ENCODE measurements at regions not wholly inside any gene's neighbourhood (a gene's known extent, or its start where the extent isn't known, plus 50 kb on each side); places are given as distances from the start of the nearest gene placed in this dataset.

DNA sequence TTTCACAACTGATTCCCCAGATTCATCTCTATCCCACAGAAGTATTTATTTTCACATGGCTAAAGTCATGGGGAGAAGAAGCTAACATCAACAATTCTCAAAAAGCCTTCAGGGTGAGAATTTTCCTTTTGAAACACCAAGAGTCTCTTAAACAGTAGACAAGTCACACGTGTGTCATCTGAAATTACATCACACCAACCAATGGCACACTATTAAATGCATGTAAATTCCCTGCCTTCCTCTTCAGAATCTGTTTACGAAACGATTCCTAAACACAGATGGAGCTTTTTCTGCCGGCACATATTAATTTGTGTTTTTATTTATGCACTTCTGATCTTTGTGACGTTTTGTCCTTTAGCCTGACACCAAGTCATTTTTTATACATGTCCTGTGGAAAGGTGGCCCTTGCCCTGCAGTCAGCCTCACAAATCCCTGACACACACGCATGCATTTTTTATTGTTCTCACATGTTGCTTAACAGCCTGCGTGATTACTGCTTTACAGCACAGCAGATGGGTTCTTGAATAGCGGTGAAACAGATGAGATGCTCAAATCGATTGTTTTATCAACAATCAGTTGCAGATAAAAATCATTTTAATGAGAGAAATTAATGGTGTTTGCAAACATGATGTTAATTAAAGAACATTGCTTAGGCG, 735.9 kb upstream of the TENM3 start:
- no peak for DNase-seq (ENCODE audit: low read depth)

DNA sequence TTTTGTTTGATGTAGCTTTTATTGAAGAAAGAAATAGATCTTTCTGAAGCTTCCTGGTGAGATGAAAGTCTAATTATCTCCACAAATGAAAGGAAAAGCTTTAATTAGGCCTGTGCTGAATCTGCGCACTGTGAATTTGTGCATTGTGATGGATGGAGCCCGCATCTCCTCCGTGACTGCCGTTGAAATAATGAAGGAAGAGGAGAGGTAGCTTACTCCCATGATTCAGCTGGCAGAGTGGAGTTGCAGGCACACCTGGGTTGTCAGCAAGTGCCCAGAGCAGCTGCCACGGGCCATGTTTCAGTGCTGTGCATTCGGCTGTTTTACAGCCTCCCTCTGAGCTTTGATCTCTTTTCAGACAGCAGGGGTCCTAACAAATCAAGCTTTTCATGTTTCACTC, 735.3 kb upstream of the TENM3 start:
- DNase-seq (ENCODE audit: low read depth) = no peak

DNA sequence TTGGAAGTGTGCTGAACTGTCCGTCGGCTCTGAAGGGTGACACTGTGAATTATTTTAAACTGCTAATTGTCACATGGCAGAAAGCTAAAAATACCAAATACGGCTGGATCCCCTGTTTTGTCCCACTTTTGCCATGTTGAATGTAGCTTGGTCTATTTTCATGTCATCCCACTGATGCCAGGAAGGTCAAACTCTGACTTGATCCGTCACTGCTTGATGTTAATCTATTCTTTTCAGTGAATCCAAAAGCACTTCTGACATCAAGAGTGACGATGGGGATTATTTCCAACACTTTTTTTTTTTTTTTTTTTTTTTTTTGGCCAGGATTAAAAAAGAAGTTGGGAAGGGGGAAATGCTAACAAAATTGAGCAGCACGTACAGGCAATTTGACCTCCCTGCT, 734.6 kb upstream of the TENM3 start:
- no peak for DNase-seq (ENCODE audit: low read depth)

DNA sequence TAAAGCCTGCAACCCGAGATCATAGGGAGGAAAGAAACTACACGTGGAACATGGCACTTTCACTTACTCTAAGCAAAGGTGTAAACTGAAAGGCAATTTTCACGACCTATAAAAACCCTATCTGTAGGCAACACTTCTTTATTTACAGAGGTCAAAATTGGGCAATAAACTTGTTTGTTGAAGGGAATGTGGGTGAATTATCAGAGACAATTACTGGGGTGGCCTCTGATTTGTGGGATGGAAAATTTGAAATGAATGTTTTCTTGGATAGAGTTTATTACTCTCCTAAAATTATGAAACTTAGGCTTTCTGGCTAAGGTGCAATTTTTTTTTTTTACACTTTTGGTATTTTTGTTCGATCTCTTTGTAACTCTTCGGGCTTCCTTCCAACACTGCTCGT, 734.1 kb upstream of the TENM3 start:
- DNase-seq (ENCODE audit: low read depth) = no peak

DNA sequence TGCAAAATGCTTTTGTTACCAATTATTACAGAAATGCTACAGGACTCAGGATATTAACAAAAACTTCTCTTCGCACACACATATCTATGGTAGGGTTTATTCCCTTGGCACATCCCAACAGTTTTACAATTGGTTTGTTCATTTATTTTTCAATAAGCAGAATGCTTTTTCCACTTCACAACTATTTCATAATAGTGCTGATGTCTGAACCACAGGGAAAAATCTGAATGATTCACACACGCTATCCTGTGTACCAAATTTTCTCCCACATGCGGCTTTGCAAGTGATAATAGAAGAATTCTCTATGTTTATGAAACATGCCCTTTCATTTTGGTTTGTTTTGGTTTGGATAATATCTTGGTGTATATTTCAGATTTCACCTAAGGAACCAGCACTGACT, 725.7 kb upstream of the TENM3 start:
- peak; percentile 10 for DNase-seq (ENCODE audit: low read depth)

DNA sequence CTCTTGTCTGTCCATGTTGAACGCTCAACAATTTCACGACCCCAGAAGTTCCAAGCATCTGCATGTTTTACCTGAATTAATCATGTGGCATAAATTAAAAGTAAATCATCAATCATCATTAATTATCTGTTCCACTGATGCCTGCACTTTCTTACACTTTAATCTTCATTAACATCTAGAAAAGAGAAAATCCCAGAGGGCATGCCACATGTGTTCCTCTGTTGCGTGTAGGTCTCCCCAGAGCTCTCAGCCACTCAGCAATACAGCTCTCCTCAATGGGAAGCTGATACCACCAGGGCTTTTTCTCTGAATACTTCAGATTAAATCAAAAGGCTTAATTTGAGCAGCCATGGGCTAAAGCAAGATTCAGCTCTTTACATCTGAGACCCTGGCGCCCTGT, 722.4 kb upstream of the TENM3 start:
- no peak for DNase-seq (ENCODE audit: low read depth)

DNA sequence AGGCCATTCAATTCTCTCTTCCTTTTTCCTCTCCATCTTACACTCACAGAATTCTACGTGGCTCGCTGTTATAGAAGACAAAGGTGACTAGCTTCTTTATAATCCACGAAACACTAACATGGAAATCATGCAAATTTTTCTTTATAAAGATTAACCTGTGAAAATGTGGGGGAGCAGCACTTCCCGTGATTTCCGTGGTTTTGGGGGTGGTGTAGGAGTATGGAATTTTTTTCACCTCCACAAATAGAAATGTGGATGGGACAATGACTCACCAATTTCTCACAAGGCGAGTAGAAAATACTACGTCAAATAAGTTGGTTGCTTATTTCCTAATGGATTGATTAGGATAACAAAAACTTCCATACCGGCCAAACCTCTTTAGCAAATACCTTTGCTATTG, 719.2 kb upstream of the TENM3 start:
- no peak for DNase-seq (ENCODE audit: low read depth)

DNA sequence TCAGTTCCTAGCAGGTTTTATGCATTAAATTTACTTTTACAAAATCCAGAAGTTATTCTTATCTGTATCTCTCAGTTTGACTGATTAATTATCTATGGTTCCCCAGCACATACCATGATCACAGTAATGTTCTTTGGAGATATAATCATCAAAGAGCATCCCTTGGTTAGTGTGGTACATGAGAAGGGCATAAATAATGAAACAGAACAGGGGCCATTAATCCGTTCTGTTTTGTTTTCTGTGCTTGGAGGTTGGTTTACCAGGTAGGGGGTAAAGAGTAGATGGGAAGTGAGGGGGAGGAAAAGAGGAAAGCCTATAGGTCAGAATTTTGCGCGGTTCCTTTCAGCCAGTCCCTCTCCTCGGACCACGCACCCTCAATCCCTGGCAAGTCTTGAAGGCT, 718.7 kb upstream of the TENM3 start:
- DNase-seq (ENCODE audit: low read depth) = no peak

DNA sequence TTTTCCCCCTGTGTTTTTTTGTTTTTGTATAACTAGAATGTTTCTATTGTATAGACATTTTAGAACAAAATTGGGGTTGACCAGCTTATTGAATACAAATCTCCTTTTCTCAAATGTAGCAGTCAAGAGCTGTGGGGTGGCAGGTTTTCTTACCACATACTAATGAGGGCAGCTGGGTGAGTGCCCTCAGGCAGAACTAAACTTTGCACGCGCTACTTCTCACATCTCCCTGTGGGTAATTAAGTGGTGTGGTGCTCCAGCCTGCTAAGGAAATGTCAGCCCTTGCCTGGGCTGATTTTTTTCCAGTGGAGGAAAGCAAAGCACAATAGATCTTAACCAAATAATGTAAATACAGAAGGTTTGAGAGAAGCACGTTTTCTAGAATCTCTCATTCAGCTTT, 717.6 kb upstream of the TENM3 start:
- no peak for DNase-seq (ENCODE audit: low read depth)

DNA sequence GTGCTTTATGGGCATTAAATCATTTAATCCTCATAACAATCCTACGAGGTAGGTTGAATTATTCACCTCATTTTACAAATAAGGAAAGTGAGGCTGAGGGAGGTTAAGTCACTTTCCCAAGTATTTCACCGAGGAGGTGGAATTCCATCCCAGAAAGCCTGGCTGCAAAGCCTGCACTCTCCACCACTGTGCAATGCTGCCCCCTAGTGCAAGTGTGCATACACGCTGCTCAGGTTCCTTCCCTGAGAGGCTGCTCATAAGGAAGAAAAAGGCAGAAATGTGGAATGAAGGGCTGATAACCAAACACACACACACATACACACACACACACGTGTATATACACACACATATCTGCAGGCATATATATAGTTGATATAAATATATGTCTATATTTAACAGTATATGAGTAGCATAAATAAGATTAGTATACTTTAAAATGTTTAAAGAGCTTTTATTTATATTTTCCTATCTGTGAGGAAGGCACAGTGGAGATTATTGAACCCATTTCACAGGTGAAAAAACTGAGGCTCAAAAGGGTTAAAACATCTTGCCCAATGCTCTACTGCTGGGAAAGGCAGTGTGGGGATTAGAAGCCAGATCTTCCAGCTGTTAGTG, 714.5 kb upstream of the TENM3 start:
- DNase-seq (ENCODE audit: low read depth) = peak; percentile 29

DNA sequence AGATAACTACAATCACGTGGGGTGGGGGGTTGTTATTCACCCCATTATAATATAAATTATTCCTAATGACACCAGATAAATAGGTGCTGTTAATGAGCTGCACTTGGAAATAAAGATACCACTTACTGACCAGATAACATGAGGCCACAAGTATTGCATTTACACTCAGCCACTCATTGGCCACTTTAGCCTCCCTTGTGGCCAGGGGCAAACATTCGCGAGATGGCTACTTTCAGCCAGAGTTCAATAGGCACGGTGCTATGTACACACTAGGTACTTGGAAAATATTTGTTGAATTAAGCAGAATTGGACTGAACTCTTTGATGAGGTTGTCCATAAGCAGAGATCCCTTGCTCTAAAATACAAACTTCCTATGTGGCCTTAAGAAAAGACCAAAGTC, 713.7 kb upstream of the TENM3 start:
- no peak for DNase-seq (ENCODE audit: low read depth)

DNA sequence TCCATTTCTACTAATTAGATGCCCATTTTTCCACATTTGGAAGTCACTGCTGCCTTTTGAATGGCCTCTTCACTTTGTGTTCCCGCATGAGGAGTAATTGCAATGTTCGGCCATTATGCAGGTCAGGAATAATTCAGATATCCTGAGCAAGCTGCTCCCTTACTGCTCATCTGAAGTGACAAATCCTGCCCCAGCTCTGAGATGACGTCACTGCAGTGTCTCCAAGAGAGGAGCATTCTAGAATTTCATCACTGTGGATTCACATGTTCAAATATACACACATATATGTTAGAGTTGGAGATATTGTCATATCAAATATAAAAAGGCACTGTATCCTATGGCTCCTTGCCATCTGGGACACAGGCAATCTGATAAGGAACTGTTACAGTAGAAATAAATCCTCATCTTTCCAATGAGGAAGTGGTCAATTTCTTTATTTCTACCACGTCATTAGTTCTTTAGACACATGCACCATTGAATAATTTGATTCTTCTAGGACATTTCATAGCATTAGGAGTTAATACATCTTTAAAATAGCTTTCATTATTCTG, 706.9 kb upstream of the TENM3 start:
- DNase-seq (ENCODE audit: low read depth) = no peak

DNA sequence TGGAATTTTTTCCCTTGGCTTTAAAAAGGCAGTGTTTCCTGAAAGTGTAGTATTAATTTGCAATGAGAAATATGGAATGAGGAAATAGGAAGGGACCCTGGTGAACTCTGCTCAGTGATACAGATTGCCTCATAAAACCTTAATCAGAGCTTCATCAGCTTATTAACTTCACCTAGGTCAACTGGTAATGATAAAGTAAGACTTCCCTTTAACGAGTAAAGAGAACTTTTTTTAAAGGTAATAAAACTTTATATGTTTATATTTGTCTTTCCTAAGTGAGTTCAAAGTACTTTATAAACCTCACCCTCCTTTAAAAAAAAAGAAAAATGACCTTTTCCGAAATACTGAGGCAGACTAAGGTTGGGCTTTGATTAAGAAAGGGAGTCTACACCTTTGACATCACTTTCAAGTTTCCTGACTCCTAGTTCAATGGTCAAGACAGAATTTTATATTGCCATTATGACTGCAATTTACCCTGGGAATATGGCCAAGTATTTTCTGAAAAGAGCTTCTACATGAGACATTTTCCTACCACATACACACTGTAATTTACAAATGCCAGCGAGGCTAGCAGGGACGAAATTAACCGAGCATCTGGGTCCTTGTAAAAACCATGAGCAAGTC, 706.3 kb upstream of the TENM3 start:
- DNase-seq (ENCODE audit: low read depth) = no peak

DNA sequence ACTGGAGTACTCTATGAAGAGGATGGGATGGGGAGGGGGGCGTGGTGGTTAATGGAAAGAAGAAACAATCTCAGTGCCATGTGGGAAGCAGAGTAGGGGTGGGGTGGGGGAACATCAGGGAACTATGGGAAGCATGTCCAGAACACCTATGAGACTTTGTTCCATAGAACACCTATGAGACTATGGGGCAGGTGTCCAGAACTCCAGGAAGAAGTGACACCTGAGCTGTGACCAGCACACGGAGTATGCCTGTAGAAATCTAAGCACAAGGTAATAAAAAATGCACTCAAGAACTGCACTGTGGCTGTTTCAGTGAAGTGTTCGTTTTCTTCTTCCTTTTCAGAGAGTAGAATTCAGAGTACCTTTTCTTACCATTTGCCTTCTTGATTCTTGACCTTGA, 704.8 kb upstream of the TENM3 start:
- DNase-seq (ENCODE audit: low read depth) = no peak

DNA sequence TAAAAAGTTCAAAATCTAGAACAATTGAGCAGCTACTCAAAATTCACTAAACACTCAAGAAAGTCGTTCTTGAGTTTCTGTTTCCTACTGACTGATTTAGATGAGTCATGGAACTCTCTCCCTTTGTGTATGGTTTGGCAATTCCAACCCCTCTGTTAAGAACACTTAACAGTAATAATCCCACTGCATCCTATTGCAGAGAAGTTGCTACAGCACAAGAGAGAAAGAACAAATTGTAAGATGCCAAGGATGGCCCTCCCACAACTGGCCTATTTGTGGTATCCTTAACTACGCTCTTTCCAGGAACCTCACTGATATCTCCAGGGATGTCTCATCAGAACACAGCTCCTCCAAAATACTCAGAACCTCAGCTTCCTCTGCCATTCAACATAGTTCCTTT, 701.8 kb upstream of the TENM3 start:
- no peak for DNase-seq (ENCODE audit: low read depth)

DNA sequence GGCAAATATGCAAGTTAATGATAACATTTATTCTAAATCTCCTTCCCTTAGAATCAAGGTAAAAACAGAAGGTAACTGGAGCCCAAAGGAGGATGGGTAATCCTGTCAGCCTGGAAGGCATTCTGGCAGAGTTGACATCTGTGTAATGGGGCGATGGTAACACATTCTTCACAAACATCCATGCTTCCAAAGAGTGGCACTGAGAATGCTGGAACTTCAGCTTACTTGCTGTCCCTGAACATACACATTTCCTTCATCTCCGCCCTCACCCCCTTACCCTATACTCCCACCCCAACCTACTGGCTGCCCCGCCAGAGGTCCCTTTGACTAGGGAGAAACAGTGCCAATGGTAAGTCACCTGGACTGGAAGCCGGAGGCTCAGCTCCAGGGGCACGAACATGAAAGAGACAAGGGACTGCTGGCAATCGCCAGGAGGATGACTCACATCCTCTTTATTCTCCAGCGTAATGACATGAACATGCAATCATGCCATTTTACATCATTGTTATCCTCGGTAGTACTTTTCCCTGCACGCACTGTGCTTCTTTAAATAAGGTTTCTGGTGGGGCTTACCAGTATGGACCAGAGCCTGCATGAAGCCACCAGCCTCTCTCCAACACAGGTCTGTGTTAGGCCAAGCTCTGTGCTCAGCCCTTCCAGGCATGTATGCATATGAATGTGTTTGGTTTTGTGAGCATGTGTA, 694.2 kb upstream of the TENM3 start:
- peak; percentile 67 for DNase-seq (ENCODE audit: low read depth)

DNA sequence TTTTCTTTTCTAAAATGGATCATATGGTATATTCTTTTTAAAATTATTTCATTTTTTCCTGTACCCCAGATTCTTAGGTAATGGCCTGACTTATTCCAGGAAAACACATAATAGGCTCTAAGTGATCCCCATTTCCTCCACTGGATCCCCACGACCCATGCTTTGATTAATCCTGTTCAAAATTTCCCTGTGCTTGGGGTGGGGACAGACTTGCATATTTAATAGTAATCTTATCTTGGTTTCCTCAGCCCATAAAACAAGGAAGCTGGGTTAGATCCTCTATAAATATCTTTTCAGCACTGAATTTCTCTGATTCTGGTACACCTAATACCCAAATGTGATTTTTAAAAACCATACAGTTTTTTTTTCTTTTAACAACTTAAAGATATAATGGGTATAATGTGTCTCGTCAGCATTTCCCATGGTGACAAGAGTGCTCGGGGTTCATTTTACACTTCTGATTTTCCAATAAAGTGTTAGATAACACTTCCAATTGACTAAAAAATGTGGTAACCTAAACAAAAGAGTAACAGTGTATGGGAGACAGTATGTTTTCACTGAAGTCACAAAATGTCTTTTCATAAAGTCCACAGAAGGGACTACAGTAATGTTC, 693.5 kb upstream of the TENM3 start:
- DNase-seq (ENCODE audit: low read depth) = no peak

DNA sequence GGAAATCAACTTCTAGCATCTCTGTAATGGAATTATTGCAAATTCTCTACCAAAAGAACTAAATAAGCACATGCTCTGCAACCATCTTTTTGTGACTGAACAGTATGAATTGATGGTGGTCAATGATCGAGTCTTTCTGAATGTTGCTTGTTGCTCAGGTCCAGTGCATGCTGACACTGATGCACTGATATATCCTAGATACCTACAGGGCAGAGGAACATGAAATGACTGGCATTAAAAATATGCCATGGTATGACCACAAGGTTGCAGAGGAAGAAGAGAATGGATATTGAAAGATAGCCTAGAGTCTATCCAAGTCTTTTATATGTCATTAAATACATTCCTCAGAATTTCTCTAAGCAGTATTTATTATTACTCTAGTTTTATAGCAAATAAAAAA, 692.8 kb upstream of the TENM3 start:
- no peak for DNase-seq (ENCODE audit: low read depth)

DNA sequence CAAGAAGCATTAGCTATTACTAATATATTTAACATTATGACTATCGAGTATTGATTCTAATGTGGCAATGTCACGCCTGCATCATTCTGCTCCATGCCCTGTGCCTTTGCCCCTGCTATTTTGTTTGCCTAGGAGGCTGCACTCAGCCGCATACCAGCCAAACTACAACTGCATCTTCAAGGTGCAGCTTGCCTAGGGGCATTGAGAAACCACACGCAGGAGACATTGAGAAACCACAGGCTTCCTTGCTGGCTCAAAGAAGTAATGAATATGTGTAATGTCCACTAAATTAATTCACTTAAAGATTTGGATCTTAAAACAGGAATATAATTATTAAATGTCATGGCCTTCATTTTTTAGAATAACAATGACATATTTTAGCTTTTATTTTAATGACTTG, 683.6 kb upstream of the TENM3 start:
- DNase-seq (ENCODE audit: low read depth) = no peak

DNA sequence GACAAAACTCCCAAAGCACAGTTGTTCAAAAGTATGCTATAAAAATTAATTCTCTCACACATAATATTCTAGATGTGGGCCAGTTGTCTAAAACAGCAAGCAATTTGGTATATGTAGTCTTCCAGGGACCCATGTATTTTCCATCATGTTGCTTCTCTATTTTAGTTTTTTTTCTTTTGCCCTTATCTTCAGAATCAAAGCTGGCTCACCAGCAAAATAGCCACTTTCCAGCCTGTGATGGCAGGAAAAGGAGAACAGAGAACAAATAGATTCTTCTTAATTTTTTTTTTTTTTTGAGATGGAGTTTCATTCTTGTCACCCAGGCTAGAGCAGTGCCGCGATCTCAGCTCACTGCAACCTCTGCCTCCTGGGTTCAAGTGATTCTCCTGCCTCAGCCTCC, 680.8 kb upstream of the TENM3 start:
- no peak for DNase-seq (ENCODE audit: low read depth)

DNA sequence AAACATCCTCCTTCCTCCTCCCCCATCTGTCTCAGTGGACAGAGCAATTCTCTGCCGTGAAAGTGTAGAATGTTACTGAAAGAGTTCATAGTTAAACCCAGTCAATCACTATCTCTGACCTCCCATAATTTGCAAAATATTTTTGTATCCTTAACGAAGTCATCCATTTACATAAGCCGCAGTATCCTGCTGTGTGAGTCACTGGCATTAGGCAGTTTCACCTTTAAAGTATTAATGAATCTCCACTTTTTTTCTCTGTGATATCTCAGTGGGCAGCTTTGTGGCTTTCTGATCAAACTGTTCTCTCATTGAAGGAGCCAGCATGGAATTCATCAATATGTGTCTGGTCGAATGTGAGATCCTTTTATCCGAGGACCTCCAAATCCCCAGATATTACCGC, 678.6 kb upstream of the TENM3 start:
- no peak for DNase-seq (ENCODE audit: low read depth)

DNA sequence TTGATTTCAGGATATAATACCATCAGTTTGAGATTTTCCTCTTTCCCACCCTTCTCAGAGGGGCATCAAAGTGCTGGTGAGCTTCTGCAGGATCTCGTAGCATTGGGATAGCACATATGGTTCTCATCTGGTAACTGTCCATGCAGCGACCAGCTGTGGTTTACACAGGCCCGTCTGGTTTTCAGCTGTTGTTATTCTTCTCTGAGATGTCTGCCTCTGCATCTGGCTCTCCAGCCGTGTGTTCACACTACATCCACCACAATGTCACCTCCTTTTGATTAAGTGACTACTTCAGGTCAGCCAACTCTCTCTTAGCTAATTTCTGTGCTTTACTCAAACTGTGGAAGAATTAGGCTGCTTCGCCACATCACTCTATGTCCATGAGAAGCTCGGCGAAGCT, 676.7 kb upstream of the TENM3 start:
- peak; percentile 33 for DNase-seq (ENCODE audit: low read depth)

DNA sequence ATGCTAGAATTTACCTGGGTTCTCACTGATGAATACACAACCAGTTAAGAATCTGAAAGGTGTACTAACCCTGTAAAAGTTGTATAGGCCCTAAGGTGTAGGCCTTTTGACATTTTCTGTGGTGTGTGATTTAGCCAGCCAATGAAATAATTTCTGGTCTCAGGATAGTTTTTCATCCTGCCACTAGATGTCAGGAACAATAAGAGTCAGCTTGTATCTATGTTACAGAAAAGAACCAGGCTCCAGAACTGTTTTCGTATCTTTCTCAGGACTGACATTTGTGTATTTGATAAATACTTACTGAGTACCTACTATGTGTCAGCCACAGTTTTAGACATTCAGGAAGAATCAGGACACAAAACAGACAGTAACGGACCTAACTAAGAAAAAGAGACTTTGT, 673.6 kb upstream of the TENM3 start:
- DNase-seq (ENCODE audit: low read depth) = peak; percentile 22

All from GM04504 (cell line).